CMK (cell line): ENCODE measurements at regions not wholly inside any gene's neighbourhood (a gene's known extent, or its start where the extent isn't known, plus 50 kb on each side); places are given as distances from the start of the nearest gene placed in this dataset.
"Not testable (repeated sequence)": the region's sequence is repeated elsewhere in the genome, so short reads cannot be mapped to it uniquely, and the experiment has no call there.

Source experiments
- DNase-seq: peaks from one replicate; pipeline ENCODE4 v3.0.0-alpha.2; 2010; ENCODE audit warnings: low read depth

GRCh38 chr2:31660812-31661335, 80.1 kb upstream of the SRD5A2 start:
- DNase-seq = no peak

GRCh38 chr2:31660165-31660564, 79.4 kb upstream of the SRD5A2 start:
- no peak for DNase-seq

- no peak for DNase-seq
Observed at GRCh38 chr2:31654241-31654640, 73.5 kb upstream of the SRD5A2 start.

GRCh38 chr2:31651736-31652135, 71.0 kb upstream of the SRD5A2 start:
- no peak for DNase-seq

- DNase-seq = no peak
Observed at GRCh38 chr2:31651267-31651666, 70.5 kb upstream of the SRD5A2 start.

GRCh38 chr2:31644551-31644950, 63.8 kb upstream of the SRD5A2 start:
- DNase-seq = no peak

- DNase-seq = no peak
Observed at GRCh38 chr2:31642707-31643106, 62.0 kb upstream of the SRD5A2 start.

- DNase-seq = not testable (repeated sequence)
Observed at GRCh38 chr2:31632201-31632600, 51.5 kb upstream of the SRD5A2 start.
